HEK293 (cell line): ENCODE measurements at regions not wholly inside any gene's neighbourhood (a gene's known extent, or its start where the extent isn't known, plus 50 kb on each side); places are given as distances from the start of the nearest gene placed in this dataset.
"Not testable (repeated sequence)": the region's sequence is repeated elsewhere in the genome, so short reads cannot be mapped to it uniquely, and the experiment has no call there.

Experiments used
- CTCF ChIA-PET: fragments of 350-600 bp; formaldehyde crosslinking; extraction: SDS; loops from one replicate; lab custom pipeline; 2021; ENCODE audit warnings: antibody characterized with exemption; lab: Yijun Ruan, JAX
- POLR2A ChIA-PET: fragments of 300-600 bp; formaldehyde crosslinking; extraction: SDS; loops from one replicate; lab custom pipeline; 2020; ENCODE audit warnings: antibody characterized with exemption, inconsistent platforms; lab: Yijun Ruan, JAX
- H3K27ac ChIP-seq: fragments of 200-500 bp; sonication (Bioruptor generic); 2 replicates; pipeline ENCODE4 v1.5.1; 2014; ENCODE audit warnings: low read depth, low read length, control low read depth, inconsistent platforms; ENCODE audit errors: extremely low read depth
- H3K36me3 ChIP-seq, 2 experiments: fragments of 200-500 bp in 1 of 2; sonication (Bioruptor generic) in 1 of 2; 1 replicate in 1 of 2; 2 replicates in 1 of 2; pipeline ENCODE4 v1.5.1; 2014 to 2017; ENCODE audit warnings: inconsistent platforms in 2 of 2, low read length in 2 of 2; ENCODE audit not compliant: control insufficient read depth in 2 of 2, insufficient read depth in 1 of 2
- H3K4me1 ChIP-seq: fragments of 200-500 bp; sonication (Bioruptor generic); 2 replicates; pipeline ENCODE4 v1.5.1; 2014; ENCODE audit warnings: mild to moderate bottlenecking, low read length, inconsistent platforms; ENCODE audit not compliant: control insufficient read depth, insufficient read depth
- H3K4me3 ChIP-seq: 2 replicates; pipeline ENCODE4 v1.5.1; 2011; ENCODE audit warnings: low read depth, mild to moderate bottlenecking, control low read depth, low read length, moderate library complexity
- H3K9me3 ChIP-seq: fragments of 200-500 bp; sonication (Bioruptor generic); 2 replicates; pipeline ENCODE4 v1.5.1; 2014; ENCODE audit warnings: low read depth, low read length, inconsistent platforms; ENCODE audit not compliant: control insufficient read depth, insufficient read depth
- BCL11A ChIP-seq: fragments of 450-650 bp; formaldehyde crosslinking; IDR thresholded peaks from 2 replicates; pipeline ENCODE4 v1.5.1; 2016; ENCODE audit warnings: low read depth, missing biosample characterization, missing genetic modification characterization
- KLF8 ChIP-seq: fragments of 450-650 bp; formaldehyde crosslinking; IDR thresholded peaks from 2 replicates; pipeline ENCODE4 v1.5.1; 2016; ENCODE audit warnings: missing biosample characterization, missing genetic modification characterization
- OVOL3 ChIP-seq: fragments of 450-650 bp; formaldehyde crosslinking; IDR thresholded peaks from 2 replicates; pipeline ENCODE4 v1.5.1; 2016; ENCODE audit warnings: missing biosample characterization, missing genetic modification characterization
- SCRT2 ChIP-seq: fragments of 450-650 bp; formaldehyde crosslinking; IDR thresholded peaks from 2 replicates; pipeline ENCODE4 v1.5.1; 2016; ENCODE audit warnings: missing biosample characterization, missing genetic modification characterization
- ZNF146 ChIP-seq: fragments of 450-650 bp; formaldehyde crosslinking; IDR thresholded peaks from 2 replicates; pipeline ENCODE4 v1.5.1; 2016; ENCODE audit warnings: missing biosample characterization, missing genetic modification characterization
- ZNF266 ChIP-seq: fragments of 450-650 bp; formaldehyde crosslinking; IDR thresholded peaks from 2 replicates; pipeline ENCODE4 v1.5.1; 2016; ENCODE audit warnings: missing biosample characterization, missing genetic modification characterization, low read depth
- ZNF423 ChIP-seq: fragments of 450-650 bp; formaldehyde crosslinking; IDR thresholded peaks from 2 replicates; pipeline ENCODE4 v1.5.1; 2016; ENCODE audit warnings: missing biosample characterization, missing genetic modification characterization
- ZNF530 ChIP-seq: fragments of 450-650 bp; formaldehyde crosslinking; IDR thresholded peaks from 2 replicates; pipeline ENCODE4 v1.5.1; 2016; ENCODE audit warnings: low read depth, missing biosample characterization, missing genetic modification characterization
- ZNF544 ChIP-seq: fragments of 450-650 bp; formaldehyde crosslinking; IDR thresholded peaks from 2 replicates; pipeline ENCODE4 v1.5.0; 2017; ENCODE audit warnings: missing biosample characterization, missing genetic modification characterization
- ZNF610 ChIP-seq: fragments of 450-650 bp; formaldehyde crosslinking; IDR thresholded peaks from 2 replicates; pipeline ENCODE4 v1.5.1; 2016; ENCODE audit warnings: missing biosample characterization, missing genetic modification characterization, borderline replicate concordance
- TF ChIP-seq, protein P1 (sequence below): sonication (generic); formaldehyde crosslinking; IDR thresholded peaks from 2 replicates; pipeline ENCODE4 v1.8.1; 2022; ENCODE audit warnings: mild to moderate bottlenecking, moderate library complexity, missing genetic modification reagents
- TF ChIP-seq, protein P2 (sequence below): fragments of 450-650 bp; formaldehyde crosslinking; IDR thresholded peaks from 2 replicates; pipeline ENCODE4 v1.5.1; 2017; ENCODE audit warnings: missing biosample characterization, missing genetic modification characterization
- TF ChIP-seq, protein P3 (sequence below): fragments of 450-650 bp; formaldehyde crosslinking; IDR thresholded peaks from 2 replicates; pipeline ENCODE4 v1.5.1; 2017; ENCODE audit warnings: missing biosample characterization, missing genetic modification characterization
- TF ChIP-seq, protein P4 (sequence below): fragments of 450-650 bp; formaldehyde crosslinking; IDR thresholded peaks from 2 replicates; pipeline ENCODE4 v1.5.1; 2016; ENCODE audit warnings: missing biosample characterization, missing genetic modification characterization

DNA sequence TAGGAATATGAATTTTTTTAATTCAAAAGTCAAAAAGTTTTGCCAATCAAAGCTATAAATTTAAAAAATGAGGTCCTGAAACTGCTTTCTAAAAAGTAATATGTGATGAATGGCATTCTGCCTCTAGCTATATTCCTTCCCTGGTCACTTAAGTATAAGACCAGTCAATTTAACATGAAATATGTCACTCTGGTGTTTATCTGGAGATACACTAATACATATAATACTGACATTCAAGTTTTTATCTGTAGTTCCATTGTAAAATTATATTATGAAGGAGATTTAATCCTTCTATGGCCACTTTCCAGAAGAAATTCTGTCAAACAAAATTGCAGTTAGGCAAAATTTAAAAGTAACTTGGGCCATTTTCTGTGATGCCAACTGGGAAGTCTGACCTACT, 236.8 kb downstream of the CNTN3 start:
- TF ChIP-seq SCRT2 (tag by site-specific recombination): no peak
- TF ChIP-seq, all 188 proteins: peak for 0
- Histone ChIP-seq H3K4me3 (no peak overlapping the region), H3K27ac (no peak overlapping the region), H3K4me1 (no peaks in the 10 kb centered on the region), H3K36me3 (no peaks in the 10 kb centered on the region), H3K9me3 (no peaks in the 10 kb centered on the region)
- CTCF ChIA-PET: no interaction called here
- POLR2A ChIA-PET: no interaction called here

DNA sequence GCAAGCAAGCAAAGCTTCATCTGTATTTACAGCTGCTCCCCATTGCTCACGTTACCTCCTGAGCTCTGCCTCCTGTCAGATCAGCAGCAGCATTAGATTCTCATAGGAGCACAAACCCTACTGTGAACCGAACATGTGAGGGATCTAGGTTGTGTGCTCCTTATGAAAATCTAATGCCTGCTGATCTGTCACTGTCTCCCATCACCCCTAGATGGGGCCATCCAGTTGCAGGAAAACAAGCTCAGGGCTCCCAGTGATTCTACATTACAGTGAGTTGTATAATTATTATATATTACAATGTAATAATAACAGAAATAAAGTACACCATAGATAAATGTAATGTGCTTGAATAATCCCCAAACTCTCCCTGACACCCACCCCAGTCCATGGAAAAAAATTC, 238.1 kb downstream of the CNTN3 start:
- CTCF ChIA-PET, POLR2A ChIA-PET, H3K4me1 ChIP-seq: not testable (repeated sequence)

DNA sequence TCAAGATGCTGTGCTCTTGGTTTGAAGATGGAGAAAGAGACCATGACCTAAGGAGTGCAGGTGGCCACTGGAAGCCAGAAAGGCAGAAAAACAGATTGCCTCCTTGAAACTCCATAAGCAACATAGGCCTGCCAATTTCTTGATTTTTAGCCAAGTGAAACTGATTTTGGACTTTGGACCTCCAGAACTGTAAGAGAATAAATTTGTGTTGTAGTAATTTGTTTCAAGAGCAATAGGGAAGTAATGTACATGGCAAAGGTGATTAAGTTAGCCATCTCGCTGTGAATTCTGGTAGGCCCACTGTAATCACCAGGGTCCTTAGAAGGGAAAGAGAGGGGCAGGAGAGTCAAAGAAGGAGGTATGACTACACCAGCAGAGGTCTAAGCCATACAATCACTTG, 238.8 kb downstream of the CNTN3 start:
- H3K4me3 ChIP-seq: no peak overlapping the region
- H3K27ac ChIP-seq: no peak overlapping the region
- no peaks in the 10 kb centered on the region for H3K4me1 ChIP-seq
- CTCF ChIA-PET: no interaction called here
- POLR2A ChIA-PET: no interaction called here
- H3K36me3 ChIP-seq: no peaks in the 10 kb centered on the region
- no peaks in the 10 kb centered on the region for H3K9me3 ChIP-seq
- TF ChIP-seq, protein P1, sequence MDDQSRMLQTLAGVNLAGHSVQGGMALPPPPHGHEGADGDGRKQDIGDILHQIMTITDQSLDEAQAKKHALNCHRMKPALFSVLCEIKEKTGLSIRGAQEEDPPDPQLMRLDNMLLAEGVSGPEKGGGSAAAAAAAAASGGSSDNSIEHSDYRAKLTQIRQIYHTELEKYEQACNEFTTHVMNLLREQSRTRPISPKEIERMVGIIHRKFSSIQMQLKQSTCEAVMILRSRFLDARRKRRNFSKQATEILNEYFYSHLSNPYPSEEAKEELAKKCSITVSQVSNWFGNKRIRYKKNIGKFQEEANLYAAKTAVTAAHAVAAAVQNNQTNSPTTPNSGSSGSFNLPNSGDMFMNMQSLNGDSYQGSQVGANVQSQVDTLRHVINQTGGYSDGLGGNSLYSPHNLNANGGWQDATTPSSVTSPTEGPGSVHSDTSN (CRISPR knock-in tag): no peak
- TF ChIP-seq ZNF544 (no peak), BCL11A (tag by site-specific recombination) (no peak), KLF8 (tag by site-specific recombination) (no peak), ZNF423 (tag by site-specific recombination) (no peak), ZNF146 (tag by site-specific recombination) (no peak), OVOL3 (tag by site-specific recombination) (no peak), ZNF610 (tag by site-specific recombination) (no peak), ZNF266 (no peak), ZNF530 (tag by site-specific recombination) (no peak)
- TF ChIP-seq, protein P2, sequence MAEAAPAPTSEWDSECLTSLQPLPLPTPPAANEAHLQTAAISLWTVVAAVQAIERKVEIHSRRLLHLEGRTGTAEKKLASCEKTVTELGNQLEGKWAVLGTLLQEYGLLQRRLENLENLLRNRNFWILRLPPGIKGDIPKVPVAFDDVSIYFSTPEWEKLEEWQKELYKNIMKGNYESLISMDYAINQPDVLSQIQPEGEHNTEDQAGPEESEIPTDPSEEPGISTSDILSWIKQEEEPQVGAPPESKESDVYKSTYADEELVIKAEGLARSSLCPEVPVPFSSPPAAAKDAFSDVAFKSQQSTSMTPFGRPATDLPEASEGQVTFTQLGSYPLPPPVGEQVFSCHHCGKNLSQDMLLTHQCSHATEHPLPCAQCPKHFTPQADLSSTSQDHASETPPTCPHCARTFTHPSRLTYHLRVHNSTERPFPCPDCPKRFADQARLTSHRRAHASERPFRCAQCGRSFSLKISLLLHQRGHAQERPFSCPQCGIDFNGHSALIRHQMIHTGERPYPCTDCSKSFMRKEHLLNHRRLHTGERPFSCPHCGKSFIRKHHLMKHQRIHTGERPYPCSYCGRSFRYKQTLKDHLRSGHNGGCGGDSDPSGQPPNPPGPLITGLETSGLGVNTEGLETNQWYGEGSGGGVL (tag by site-specific recombination): no peak
- TF ChIP-seq, protein P3, sequence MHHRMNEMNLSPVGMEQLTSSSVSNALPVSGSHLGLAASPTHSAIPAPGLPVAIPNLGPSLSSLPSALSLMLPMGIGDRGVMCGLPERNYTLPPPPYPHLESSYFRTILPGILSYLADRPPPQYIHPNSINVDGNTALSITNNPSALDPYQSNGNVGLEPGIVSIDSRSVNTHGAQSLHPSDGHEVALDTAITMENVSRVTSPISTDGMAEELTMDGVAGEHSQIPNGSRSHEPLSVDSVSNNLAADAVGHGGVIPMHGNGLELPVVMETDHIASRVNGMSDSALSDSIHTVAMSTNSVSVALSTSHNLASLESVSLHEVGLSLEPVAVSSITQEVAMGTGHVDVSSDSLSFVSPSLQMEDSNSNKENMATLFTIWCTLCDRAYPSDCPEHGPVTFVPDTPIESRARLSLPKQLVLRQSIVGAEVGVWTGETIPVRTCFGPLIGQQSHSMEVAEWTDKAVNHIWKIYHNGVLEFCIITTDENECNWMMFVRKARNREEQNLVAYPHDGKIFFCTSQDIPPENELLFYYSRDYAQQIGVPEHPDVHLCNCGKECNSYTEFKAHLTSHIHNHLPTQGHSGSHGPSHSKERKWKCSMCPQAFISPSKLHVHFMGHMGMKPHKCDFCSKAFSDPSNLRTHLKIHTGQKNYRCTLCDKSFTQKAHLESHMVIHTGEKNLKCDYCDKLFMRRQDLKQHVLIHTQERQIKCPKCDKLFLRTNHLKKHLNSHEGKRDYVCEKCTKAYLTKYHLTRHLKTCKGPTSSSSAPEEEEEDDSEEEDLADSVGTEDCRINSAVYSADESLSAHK (tag by site-specific recombination): no peak
- TF ChIP-seq, protein P4, sequence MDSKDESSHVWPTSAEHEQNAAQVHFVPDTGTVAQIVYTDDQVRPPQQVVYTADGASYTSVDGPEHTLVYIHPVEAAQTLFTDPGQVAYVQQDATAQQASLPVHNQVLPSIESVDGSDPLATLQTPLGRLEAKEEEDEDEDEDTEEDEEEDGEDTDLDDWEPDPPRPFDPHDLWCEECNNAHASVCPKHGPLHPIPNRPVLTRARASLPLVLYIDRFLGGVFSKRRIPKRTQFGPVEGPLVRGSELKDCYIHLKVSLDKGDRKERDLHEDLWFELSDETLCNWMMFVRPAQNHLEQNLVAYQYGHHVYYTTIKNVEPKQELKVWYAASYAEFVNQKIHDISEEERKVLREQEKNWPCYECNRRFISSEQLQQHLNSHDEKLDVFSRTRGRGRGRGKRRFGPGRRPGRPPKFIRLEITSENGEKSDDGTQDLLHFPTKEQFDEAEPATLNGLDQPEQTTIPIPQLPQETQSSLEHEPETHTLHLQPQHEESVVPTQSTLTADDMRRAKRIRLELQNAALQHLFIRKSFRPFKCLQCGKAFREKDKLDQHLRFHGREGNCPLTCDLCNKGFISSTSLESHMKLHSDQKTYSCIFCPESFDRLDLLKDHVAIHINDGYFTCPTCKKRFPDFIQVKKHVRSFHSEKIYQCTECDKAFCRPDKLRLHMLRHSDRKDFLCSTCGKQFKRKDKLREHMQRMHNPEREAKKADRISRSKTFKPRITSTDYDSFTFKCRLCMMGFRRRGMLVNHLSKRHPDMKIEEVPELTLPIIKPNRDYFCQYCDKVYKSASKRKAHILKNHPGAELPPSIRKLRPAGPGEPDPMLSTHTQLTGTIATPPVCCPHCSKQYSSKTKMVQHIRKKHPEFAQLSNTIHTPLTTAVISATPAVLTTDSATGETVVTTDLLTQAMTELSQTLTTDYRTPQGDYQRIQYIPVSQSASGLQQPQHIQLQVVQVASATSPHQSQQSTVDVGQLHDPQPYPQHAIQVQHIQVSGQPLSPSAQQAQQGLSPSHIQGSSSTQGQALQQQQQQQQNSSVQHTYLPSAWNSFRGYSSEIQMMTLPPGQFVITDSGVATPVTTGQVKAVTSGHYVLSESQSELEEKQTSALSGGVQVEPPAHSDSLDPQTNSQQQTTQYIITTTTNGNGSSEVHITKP (tag by site-specific recombination): no peak

More for the DNA sequence above, 238.1 kb downstream of the CNTN3 start:
- not testable (repeated sequence) for H3K4me3 ChIP-seq, H3K9me3 ChIP-seq, H3K36me3 ChIP-seq, H3K27ac ChIP-seq
